ENCODE measurements at regions not wholly inside any gene's neighbourhood (a gene's known extent, or its start where the extent isn't known, plus 50 kb on each side); places are given as distances from the start of the nearest gene placed in this dataset.
A peak's percentile ranks its signal among the peaks of the same experiment; 100 is the strongest.
"Not testable (repeated sequence)": the region's sequence is repeated elsewhere in the genome, so short reads cannot be mapped to it uniquely, and the experiment has no call there.

DNA sequence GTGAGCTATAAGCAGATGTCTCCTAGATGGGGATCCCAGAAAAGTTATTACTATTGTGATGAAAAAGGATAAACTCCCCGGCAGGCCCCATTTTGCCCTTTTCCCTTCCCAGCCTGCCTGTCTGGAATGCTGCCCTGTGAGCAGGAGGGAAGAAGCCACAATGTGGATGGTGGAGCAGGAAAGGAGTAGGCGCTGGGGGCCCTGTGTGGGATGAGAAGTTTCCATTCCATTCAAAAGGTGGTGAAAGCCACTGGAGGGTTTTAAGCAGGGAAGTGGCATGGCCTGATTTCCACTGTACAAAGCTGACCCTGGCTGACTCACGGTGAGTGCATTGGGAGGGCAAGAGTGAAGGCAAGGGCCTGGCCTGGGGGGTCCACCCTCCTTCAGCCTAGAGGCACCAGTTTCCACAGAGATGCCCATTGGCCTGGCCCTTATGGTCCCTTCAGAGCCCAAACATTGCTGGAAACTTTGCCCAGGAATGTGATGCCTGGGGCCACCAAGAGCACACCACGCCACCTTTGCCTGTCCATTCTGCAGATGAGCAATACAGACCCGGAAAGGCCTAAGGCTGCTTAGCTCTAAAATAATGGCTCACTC, 206.9 kb downstream of the RPLP1 start:
- no peak for DNase-seq (ENCODE audit: low spot score)

DNA sequence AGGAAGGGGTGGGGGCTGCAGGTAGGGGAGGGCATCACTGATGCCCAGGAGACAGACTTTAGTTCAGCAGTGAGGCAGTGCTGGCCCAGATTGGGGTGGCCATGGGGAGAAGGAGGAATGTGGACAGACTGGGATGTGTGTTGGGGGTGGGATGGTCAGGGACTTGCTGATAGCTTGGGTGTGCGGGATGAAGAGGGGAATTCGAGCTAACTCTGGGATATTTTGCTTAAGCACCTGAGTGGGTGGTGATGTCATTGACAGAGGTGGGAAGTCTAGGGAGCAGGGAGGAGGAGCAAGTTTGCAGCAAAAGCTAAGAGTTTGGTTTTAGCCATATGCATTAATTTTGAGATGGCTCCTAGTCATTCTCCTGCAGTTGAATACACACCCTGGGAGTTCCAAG, 207.5 kb downstream of the RPLP1 start:
- DNase-seq (ENCODE audit: low spot score) = no peak

DNA sequence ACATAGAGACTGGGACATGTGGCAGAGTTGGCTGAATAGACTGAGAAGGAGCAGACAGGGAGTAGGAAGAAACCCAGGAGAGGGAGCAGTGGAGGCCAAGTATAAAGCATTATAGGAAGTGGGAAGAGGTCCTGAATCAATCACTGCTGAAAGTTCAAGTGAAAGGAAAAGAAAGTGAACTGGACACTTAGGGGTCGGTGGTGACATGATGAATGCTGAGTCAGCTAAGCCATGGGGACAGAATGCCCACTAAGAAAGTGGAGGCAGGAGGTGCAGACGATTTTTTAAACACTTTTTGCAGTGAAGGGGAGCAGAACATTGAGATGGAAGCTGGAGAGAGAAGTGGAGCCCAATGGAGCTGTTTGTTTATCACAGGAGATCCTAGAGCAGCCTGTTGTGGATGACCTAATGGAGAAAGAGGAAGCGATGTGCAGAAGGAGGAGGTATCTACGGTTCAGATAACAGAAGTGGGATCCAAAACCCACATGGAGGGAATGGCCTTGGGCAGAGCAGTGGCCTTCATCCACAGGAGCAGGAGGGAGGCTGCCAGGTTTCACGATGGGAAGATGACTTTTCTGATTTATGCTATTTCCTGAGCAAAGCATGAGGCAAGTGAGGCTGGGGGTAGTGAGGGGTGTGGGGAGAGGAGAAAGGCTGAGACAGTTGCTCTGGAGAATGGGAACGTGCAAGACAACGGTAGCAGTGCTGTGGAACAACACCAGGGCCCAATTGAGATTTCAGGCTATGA, 208.2 kb downstream of the RPLP1 start:
- DNase-seq (ENCODE audit: low spot score) = no peak

DNA sequence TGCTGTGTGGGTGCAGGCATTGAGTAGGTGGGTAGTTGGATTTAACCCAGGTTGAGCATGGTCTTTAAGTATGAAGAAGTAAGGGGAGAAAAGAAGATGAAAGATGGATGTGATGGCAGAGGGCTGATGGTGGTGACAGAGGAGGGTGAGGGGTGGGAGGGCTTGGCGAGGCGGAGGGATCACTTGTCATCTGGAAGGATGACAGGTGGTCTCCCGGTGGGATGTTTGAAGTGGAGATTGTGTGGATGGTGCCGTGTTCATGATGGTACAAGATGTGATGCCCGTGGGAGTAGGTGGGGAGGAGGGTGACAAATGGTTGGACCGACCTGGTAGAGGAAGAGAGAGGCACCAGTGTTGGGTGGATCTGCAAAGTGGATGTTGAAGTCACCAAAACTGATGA, 208.8 kb downstream of the RPLP1 start:
- no peak for DNase-seq (ENCODE audit: low spot score)

DNA sequence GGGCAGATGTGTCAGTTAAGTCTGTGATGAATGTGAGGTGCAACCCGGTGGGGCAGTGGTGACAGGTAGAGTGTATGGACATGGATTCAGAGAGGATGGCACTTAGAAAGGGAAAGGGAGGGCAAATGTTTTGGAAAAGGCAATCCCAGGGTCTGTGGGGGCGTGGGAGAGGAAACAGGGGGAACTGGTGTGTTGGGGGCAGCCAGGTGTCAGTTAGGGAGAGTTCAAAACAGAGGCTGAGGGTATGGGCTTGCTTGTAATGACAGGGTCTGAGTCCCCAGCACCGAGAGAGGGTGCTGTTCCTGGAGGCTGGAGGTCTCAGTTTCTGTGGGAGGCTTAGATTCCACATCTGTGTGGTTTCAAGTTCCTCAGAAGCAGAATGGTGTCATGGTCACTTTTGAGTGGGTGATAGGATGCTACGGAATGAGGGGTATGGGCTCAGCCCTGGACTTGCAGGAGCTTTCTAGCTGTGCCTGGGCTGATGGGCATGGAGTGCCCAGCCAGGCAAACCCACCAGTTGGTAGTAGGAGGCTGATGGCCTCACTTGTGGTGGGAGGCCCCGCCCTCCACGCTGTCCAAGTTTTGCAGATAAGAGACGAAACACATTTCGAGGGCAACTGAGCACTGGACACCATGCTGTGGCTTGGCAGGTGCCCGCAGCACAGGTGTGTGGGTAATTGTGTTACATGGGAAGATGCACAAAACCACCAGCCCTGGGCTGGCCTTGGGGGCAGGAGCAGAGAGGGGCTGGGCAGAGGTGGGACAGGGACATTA, 209.4 kb downstream of the RPLP1 start:
- no peak for DNase-seq (ENCODE audit: low spot score)

DNA sequence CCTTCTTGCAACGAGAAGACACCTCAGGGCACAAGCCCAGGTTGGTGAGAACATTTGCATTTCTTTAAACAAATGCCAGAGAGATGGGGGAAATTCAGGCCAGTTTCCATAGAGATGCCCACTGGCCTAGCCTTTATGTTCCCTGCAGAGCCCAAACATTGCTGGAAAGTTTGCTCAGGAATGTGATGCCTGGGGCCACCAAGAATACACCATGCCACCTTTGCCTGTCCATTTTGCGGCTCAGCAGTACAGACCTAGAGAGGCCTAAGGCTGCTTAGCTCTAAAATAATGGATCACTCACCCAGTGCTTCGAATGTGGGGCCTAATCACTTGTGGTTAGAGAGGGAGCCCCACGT, 210.0 kb downstream of the RPLP1 start:
- no peak for DNase-seq (ENCODE audit: low spot score)

DNA sequence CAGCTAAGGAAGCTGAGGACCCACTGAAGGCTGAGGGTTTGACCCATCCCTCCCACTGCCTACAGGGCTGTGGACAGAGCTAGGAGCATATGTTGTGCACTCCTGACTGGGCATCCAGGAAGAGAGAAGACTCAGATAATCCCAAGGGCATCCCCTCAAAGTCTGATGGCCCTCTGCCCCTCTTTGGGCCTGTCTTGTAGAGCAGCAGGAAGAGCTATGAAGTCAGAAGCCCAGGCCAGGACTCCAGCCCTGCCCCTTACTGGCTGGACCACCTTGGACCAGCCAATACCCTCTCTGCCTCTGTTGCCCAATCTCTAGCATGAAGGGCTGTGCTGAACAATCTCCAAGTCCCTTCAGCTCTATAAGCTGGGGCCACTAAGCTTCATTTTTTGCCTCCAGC, 210.8 kb downstream of the RPLP1 start:
- DNase-seq (ENCODE audit: low spot score) = no peak

DNA sequence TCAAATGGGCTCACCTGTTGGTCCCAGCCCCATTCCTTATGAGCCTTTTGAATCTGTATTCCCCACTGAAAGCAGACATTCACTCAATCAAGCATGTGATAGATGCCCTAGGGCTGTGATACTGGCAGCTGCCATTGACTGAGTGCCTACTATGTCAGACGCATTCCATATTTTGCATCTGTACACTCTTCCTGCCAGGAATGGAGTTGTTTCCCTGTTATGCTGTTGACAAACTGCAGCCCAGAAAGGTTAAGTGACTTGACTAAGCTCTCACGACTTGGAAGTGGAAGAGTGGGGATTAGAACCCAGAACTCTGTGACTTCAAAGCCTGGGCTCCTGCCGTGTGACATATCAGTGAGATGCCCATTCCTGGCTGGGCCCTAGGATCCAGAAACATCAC, 211.4 kb downstream of the RPLP1 start:
- no peak for DNase-seq (ENCODE audit: low spot score)

DNA sequence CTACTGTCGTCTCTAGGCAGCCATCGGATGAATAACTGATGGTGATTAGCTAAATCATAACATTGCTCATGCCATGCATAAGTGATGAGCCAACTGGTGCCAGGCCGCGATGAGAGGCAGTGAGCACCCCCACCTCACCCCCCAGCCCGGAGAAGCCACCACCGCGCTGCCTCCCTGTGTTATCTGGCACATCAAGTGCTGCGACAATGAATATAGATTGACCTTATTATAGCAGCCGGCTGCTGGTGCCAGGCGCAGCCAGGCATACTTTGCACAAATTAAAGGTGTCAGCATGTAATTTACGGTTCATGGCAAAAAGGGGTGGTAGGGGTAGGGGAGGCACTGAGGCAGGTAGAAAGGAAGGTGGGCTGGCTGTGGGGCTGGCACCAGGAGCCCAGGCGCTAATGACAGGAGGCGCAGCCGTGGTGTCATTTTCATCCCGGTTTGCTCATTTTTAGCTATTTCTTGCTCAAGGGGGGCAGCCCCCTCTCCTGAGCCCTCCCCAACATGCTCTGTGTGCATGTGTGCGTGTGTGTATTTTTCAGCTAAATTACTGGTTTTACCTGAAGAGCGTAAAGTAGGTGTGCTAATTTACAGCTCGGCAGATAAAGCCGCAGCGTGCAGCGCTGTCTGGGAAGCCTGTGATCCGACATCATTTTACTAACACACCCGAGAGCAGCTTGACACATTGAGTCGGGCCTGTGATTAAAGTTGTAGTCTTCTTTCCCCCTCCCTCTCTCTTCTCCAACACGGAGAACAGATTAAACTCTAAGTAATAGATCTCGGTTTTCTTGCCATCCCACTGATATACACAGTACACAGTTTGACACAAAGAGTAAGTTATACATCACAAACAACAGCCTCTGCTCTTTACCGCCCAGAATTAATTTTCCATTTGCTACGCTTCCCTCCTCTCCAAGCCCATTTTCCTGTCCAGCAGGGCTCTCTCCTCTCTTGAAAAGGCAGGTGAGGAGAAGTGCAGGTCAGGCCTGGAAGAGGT, 212.3 kb downstream of the RPLP1 start:
- no peak for DNase-seq (ENCODE audit: low spot score)

DNA sequence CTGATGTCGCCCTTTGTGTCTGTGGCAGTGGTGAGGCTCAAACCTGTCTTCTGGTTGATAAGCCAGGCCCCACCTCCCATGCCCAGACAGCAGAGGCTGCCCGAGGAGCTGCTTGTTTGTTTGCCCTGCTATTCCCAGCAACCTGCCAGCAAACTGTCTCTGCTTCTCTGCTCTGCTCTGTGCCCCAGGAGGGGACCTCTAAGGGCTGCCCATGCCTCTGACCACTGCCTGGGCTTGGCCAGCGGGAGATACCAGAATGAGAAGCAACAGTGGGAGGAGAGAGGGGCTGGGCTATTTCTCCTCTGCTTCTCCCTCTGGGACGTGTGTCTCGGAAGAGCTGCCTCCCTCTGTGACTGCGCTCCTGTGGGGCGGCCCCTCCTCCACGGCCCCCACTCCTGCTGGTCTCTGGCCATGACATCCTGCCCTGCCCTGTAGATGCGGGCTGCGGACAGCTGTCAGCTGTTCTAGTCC, 213.1 kb downstream of the RPLP1 start:
- DNase-seq (ENCODE audit: low spot score) = peak; percentile 49

DNA sequence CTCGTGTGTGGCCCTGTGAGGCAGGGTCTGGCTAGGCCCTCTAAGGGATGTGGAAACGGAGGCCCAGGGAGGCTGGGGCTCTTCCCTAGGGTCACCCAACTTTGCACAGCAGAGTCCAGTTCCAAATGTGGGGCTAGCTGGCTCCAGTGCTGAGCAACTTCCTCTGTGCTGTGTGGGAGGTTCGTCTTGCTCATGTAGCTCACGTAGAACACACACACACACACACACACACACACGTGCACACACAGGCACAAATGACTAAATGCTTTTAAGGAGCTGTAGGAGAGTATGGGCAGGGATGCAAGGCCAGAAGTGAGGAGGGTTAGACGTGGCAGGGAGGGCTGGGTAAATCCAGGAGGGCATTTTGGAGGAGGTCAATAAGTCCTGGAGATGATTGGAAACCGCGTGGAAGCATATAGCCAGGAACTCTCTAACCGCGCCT, 213.8 kb downstream of the RPLP1 start:
- no peak for DNase-seq (ENCODE audit: low spot score)

DNA sequence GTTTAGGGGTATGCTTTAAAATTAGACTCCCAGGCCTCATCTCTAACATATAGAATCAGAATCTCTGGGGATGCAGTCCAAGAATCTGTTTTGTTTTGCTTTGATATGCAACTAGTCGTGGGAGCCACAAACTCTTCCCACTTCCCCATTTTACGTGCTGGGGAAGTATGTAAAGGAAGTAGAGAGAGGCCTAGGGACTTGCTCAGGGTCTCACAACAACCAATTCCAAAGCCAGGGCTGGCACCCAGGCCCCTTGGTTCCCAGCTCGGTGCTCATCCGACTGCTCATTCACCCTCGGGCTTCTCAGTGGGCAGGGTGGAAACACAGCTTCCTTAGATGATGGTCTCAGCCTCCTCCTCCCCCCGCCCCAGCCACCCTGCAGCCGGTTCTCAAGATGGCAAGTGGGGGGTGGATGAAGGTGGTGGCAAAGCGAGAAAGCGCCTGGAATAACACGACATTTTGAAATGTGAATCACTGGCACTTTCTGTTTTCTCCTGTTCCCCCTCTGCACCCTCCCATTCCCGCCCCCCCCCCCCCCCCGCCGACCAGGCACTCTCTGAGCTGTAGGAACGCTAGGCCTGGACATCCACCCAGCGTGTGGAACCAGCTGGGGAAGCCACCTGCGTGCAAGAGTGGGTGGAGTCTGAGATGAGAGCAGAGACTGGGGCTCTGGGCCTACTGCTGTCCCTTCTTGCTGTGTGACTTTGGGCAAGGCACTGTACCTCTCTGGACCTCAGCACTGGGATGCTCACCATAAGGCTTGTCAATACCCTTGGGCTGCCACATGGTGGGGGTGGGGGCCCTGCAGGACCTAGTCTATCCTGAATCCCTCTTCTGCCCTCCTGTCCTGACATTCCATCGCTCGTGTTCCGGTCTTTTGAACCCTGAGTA, 214.5 kb downstream of the RPLP1 start:
- DNase-seq (ENCODE audit: low spot score) = no peak

DNA sequence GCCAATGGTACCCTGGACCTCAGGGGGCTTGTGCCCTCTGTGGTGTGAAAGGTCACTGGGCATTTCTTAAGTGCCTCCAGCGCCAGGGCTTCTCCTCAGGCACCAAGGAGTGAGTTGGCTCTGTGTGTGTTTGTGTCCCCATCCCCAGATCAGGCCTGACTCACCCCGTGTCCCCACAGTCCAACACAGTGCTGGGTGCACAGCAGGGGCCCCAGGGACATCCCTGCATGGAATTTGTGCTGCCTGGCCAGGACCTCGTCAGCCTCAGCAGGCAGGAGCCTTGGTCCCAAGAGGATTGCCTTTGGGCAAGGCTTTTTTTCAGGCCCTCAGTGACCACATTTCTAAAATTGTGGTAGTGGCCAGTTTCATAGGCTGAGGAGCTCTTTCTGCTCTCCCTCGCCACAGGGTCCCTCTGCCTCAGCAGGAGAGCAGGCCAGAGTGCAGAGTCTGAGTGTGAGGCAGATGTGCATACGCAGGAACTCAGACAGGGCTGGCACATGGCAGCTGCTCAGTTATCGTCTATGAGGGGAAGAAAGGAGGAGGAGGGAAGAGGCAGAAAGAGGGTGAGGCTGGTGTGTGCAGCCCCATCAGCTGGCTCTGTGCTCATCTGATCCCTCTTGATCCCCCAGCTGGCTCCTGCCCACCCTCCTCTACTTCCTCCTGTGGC, 215.6 kb downstream of the RPLP1 start:
- DNase-seq (ENCODE audit: low spot score) = no peak

DNA sequence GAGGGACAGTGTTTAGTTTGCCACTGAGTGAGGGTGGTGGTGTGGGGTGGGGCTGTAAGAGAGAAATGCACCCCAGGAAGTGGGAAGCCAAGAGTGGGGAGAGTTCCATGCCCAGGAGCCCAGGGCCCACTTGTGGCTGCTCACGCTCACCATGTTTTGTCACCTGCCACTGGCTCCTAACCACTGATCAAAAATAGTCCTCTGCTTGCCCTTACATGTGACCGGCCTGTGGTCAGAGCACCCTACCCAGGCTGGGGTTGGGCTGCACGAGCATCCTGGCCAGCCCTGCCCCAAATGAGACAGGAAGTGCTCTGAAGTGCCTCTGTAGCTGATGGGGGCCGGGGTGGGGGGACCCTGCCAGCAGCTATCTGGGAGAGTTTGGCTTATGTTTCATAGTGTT, 216.3 kb downstream of the RPLP1 start:
- no peak for DNase-seq (ENCODE audit: low spot score)

DNA sequence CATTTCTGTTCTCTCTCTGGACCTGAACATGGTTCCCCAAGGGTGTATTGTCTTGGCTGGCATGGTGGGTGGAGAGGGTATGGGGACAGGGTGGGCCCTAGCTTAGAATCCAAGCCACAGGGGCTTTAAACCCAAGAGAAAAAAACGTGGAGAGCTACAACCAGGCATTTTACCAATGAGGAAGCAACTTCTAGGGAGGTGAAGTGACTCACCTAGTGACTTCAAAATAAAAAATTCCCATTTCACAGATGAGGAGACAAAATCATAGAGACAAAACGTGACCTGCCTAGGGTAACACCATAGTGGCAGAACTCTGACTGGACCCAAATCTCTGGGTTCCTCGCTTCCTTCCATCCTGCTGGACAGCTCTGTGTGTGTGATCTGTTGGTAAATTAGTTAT, 216.8 kb downstream of the RPLP1 start:
- no peak for DNase-seq (ENCODE audit: low spot score)

DNA sequence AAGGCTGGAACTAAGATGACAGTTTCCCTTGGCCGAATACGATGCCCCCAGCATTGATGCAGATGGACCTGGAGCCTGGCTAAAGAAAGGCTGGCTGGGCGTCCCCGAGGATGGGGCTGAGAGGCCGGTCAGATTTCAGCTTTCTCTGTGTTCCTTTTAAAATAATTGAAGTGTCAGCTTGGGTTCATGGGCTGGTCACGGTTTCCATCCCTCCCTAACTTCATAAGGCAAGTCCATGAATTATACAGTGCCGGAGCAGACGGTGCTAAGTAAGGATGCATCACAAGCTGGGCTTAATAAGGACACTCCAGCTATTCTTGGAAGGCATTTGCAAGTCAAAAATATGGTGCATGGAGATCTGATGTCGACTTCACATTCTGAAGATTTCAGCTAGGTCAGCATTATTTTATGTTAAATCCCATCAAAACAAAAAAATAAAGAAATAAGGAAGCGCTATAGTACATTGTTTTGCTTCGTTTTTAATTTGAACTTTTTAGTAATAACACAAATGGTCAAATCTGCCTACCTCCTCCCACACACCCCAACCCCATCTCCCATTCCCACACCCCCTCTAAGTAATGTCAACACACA, 220.8 kb downstream of the RPLP1 start:
- DNase-seq (ENCODE audit: low spot score) = no peak

DNA sequence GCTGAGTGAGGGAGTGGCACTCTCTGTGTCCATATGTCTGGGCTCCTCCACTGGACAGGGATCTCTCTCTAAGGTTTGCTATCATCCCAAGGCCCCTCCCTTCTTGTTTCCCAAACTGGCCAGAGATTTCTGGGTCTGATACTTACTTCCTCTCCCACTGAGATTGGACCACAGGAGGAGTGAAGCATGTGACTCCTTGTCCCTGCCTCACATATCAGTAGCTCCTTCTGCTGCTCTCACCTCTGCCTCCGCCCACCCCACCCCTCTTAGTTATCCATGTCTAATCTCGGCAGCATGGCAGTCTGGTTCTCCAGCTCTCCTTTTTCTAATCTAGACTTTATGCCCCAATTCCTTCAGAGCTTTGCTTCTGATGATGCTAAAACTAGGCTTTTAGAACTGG, 223.1 kb downstream of the RPLP1 start:
- DNase-seq (ENCODE audit: low spot score) = peak; percentile 6

DNA sequence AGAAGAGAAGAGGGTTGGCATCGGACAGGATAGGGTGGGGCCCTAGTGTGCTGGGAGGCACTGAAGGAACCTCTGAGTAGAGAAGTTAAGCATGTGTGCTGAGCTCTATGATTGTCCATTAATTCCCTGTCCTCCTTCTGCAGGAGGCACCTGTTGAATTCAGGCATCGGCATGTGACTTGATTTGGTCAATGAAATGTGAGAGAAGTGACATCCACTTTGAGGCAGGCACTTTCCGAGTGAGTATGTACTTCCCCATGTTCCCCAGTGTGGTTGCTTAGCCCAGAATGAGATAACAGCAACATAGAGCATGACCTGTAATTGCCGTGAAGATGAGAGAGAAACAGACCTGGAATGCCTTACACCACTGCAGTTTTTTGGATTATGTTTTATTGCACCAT, 224.8 kb downstream of the RPLP1 start:
- DNase-seq (ENCODE audit: low spot score) = no peak

DNA sequence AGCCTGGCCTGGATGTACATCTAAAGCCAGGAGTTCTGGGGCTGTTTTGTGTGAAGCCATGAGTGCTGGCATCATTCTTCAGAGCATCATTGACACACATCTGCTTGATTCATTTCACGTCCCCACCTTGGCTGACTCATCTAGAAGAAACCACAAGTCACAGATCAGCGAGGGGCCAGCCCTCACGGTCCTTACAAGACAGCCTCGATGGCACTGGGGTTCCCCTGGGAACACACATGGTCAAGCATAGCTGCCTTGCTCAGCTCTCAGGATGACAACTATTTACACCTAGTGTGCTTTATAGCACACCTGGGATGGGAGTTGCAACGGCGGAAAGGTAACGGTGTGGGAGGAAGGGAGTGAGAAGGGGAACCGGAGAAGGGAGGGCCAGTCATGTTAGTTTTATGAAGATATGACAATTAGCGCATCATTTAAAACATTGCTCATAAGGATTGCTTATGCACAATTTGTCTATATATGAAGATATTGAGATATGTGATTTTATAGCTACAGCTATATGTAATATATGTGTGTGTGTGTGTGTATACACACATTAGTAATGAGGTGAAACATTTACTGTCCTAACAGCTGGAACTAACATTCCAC, 227.1 kb downstream of the RPLP1 start:
- no peak for DNase-seq (ENCODE audit: low spot score)

DNA sequence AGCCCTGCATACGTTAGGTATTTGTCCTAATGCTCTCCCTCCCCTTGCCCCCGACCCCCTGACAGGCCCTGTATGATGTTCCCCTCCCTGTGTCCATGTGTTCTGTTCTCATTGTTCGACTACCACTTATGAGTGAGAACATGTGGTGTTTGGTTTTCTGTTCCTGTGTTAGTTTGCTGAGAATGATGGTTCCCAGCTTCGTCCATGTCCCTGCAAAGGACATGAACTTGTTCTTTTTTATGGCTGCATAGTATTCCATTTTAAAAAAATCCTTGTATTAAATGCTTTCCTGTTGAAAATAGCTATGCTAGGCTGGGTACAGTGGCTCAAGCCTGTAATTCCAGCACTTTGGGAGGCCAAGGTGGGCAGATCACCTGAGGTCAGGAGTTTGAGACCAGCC, 232.2 kb downstream of the RPLP1 start:
- not testable (repeated sequence) for DNase-seq (ENCODE audit: low spot score)
